Fibroblast of the aortic adventitia (primary cell): ENCODE measurements at regions not wholly inside any gene's neighbourhood (a gene's known extent, or its start where the extent isn't known, plus 50 kb on each side); places are given as distances from the start of the nearest gene placed in this dataset.

ENCODE experiments used
- DNase-seq: peaks from one replicate; pipeline ENCODE4 v3.0.0-alpha.2; 2010; ENCODE audit warnings: low read depth
- H3K4me3 ChIP-seq: 2 replicates; pipeline ENCODE4 v1.5.1; 2011; ENCODE audit warnings: low read depth, mild to moderate bottlenecking, control low read depth, low read length, moderate library complexity
- CTCF ChIP-seq: IDR thresholded peaks from 2 replicates; pipeline ENCODE4 v1.5.1; 2011; ENCODE audit warnings: mild to moderate bottlenecking, low read length, control low read depth, inconsistent platforms; ENCODE audit not compliant: insufficient read depth

DNA sequence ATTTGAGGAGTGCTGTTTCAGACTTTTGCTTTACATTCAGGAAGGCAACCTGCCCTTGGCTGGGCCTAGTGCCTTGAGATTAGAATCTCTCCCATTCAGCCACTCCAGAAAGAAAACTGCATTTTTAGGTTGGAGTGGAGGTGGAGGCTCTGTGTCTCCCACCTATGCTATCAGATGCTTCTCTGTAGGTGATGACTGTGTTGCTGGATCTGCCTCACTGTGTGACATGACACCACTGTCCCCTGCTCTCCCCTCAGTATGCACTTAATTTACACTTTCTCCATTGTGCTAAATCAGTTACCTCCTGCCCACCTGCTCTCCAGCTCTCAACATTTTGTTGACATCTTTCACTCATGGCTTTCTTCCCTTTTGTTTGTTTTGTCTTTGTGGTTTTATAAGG is 265.8 kb downstream of the TENT4A start:
- no peak for TF ChIP-seq CTCF
- no peak for DNase-seq
- H3K4me3 ChIP-seq, result no peak overlapping the region

DNA sequence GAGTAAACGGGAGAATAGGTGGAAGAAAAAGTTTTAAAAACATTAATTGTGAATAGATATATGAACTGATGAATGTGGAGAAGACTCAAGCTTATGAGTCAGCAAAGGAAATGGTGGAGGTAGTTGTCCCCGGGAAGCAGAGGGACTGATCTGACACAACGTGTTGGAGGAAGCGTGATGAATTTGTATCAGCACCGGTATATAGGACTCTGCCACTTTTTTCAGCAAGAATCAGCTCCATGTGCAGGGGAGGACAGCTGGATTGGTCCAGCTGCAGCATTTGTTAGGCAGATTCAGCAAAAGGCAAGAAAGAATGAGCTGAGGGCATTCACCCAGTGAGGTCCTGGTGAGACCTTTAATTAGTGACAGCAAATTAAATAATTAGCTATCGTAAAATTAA is 276.0 kb downstream of the TENT4A start:
- H3K4me3 ChIP-seq, result no peak overlapping the region
- no peak for DNase-seq
- no peak for TF ChIP-seq CTCF

- no peak overlapping the region for H3K4me3 ChIP-seq
- TF ChIP-seq CTCF, result no peak
- no peak for DNase-seq
These were observed 280.9 kb downstream of the TENT4A start for GRCh38 chr5:6994097-6994496.

- no peak for TF ChIP-seq CTCF
- DNase-seq, result no peak
- H3K4me3 ChIP-seq, result no peak overlapping the region
These were observed 281.9 kb downstream of the TENT4A start for GRCh38 chr5:6995115-6995514.

DNA sequence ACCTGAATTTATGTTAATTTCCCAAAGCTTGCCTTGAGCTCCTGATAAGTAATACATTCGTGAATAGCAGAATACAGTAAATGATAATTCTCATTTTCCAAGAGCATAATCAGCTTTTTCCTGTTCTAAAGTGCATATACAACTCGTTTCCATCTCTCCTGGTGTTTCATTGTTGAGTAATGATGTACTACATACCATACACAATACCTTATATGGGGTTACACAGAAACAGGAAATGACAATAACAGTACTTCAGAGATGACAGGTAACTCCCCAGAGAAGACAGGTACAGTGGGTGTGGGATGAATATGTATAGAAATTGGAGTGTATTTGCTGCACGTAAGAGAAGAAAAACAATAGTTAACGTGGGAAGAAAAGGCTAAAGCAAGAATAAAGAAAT is 287.1 kb downstream of the TENT4A start:
- TF ChIP-seq CTCF, result no peak
- H3K4me3 ChIP-seq, result no peak overlapping the region
- DNase-seq, result no peak

DNA sequence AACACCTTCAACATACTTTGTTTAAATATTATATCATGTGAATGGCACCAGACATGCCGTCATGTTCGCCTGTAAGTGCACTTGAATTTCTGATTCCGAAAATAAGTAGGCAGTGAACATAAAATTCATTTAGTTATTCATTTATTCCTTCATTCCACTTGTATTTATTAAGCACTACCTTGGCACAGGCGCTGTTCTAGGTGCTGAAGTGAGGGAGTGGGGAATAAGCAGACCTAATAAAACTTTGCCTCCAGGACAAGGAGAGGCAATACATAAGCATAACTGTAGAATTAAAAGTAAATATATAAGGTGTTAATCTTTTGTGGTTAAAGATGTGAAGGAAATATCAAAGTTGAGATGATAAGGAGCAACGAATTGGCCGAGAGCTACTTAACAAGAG is 297.4 kb downstream of the TENT4A start:
- no peak for TF ChIP-seq CTCF
- H3K4me3 ChIP-seq, result no peak overlapping the region
- no peak for DNase-seq

GRCh38 chr5:7012057-7012456 is 298.8 kb downstream of the TENT4A start:
- no peak overlapping the region for H3K4me3 ChIP-seq
- no peak for DNase-seq
- TF ChIP-seq CTCF, result no peak
